ENCODE measurements at regions not wholly inside any gene's neighbourhood (a gene's known extent, or its start where the extent isn't known, plus 50 kb on each side); places are given as distances from the start of the nearest gene placed in this dataset.

- no peak for DNase-seq
Observed at GRCh38 chr4:129167640-129168260, 71.8 kb downstream of the C4orf33 start.

- no peak for DNase-seq
Observed at GRCh38 chr4:129172181-129172580, 76.2 kb downstream of the C4orf33 start.

- no peak for DNase-seq
Observed at GRCh38 chr4:129176864-129177263, 80.9 kb downstream of the C4orf33 start.

DNA sequence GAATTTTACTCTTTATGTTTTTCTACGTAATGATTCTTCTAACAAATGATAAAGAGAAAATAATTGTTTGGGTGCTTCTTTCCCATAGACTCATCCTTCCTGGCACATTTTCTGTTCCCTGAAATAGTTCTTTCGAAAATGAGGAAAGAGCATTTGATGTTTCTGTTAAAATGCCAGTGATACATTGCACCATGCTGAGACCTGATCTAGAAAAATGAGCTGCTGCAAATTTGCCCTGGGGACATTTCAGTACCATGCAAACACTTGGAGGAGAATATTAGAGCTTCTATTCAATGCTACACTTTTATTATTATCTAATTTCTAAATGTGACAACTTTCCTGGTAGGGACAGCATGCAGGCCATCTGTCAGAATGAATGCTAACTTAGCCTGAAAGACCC lies 83.3 kb downstream of the C4orf33 start:
- no peak for DNase-seq

GRCh38 chr4:129189630-129190029 lies 93.7 kb downstream of the C4orf33 start:
- DNase-seq, result no peak

GRCh38 chr4:129193357-129194100 lies 97.6 kb downstream of the C4orf33 start:
- no peak for DNase-seq

DNA sequence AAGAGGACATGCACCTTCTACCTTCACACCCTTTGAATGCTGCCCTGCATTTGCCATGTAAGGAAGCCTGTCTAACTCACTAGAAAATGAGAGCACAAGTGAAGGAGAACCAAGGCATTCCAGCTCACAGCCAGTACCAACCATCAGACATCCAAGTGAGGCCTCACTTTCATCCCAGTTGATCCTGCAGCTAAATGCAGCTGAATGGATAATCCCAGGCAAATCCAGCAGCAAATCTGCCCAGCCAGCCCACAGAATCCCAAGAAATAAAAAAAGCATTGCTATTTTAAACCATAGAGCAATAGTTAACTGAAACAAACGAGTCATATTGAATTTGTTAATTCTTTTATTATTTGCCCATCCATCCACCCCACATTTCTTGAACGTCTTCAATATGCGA lies 112.5 kb downstream of the C4orf33 start:
- no peak for DNase-seq

- no peak for DNase-seq
Observed at GRCh38 chr4:129213692-129214091, 117.7 kb downstream of the C4orf33 start.

DNA sequence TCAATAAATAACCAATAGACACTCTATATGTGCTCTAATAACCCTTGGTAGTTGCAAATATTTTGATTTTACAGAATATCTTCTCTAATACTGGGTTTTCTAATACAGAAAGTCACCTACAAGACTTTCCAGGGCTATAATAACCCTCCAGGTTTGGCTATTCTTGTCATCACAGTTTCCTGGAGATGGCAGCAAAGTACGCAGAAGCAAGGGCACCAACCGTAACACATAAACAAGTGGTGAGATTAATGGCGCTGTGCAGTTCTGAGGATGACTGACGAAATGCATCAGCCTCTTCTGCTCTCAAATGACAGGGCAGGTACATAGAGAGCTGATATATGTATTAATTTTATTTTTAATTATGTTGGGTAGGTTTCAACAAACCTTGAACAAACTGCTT lies 122.4 kb downstream of the C4orf33 start:
- DNase-seq, result peak; percentile 18

DNA sequence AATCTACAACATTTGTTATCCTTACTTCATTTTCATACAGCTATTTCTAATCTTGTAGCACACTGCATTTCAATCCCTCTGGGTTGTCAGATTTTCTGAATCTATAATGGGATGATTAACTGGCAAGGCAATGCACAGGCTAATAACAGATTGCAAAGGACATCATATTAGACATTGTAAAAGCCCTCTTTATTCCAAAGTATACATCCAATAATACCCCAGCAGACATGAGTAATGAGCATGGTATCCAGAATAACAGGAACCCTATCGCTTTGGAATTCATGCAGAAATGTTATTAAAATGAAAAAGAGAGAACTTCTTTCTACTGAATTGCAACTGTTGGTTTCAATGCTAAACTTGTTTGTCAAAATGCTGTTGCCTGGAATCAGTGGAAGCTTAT lies 122.9 kb downstream of the C4orf33 start:
- DNase-seq, result no peak

DNA sequence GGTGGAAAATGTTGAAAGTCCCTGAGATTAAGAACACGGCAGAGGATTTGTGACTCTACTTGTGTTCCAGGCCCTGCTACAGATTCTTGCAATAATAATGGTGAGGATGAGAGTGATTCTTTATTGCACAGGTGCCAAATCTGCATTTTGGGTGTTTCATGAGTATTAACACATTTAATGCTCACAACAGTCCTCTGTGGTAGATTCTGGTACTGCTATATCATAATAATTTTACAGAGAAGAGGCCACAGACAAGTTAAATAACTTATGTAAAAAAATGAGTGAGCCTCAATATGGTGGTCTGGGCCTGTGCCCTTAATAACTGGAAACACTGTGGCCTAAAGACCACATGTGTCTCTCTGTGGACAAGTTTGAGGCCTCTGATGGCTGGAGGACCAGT lies 124.3 kb downstream of the C4orf33 start:
- no peak for DNase-seq

DNA sequence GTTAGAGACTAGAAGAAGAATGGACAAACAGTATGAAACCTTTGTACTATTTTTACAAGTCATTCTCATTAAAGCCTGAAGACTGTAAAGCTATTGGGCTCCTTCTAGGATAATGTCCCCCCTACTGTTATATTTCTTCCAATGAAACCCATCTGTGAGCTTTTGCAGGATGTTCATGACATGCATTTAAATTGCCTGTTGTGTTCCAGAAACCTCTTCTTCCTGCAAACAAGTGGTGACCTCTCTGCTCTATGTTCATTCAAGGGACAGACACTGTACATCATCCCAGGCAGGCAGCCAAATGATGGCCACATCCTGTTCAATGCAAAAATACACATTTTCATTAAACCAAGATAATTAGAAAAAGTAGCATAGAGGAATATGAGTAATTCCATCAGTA lies 128.0 kb downstream of the C4orf33 start:
- DNase-seq, result no peak

DNA sequence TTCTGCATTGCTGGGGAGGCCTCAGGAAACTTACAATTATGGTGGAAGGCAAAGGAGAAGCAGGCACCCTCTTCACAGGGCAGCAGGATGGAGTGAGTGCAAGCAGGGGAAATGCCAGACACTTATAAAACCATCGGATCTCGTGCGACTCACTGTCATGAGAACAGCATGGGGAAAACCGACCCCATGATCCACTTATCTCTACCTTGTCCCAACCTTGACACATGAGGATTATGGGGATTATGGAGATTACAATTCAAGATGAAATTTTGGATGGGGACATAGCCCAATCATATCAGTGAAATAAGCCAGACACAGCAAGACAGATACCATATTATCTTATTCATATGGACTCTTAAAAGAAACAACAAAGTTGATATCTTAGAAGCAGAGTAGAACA lies 134.9 kb downstream of the C4orf33 start:
- DNase-seq, result no peak

DNA sequence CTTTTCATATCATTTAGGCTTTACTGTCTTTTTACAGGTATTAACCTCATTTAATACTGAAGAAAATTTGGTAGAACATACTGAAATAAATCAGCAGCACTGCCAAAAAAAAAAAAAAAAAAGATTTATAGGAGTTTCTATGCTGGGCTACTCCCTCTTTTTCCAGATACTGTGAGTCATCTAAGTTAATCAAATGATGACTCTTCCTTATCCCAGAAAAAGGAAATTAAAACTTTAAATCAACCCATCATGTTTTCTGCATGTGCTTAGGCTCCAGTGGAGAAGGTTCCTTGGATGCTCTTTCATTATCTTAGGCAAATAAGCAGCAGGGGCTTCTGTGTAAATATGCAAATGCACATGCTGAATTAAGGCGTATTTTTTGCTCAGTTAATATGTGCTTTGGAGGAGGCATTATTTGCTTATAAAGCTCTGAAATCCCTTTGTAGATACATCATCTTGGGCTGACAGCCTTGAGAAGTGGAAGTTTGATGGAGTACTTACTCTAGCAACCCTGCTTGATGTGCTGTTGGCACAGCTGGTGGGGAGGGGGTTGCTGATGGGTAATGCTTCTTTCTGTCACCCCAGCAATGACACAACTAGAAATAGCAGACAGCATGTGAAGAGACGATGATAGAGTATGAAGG lies 136.1 kb downstream of the C4orf33 start:
- DNase-seq, result no peak

DNA sequence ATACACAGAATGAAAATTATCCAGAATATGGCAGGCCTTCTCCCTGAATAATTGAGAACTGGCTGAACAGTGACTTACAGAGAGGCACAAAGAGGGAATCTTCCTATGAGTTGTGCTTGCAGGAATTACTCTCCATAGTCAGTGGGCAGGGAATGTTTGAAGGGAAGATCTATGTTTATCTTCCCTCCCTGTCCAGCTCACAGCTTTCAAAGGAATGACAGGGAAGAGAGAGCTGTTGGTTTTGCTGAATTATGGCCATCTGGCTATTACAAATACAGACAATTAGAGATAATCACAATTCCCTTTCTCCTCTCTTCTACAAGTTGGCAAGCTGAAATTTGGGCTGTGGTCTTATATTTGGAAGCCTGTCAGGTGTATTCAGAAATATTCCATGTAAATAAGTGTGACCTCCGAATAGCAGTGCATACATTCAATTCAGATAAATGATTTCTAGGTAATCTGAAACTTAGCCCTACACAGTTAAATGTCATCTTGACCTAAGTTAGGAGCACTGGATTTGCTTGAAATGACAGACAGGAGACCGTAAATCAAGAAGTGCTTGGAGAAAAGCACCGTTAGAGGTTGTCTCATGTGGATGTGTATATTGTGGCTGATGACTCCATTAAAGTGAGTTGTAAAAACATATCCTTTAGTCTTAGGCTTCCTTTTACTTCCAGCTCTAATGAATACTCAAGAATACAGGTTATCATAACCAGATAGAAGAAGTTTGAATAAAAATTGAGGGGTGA lies 136.8 kb downstream of the C4orf33 start:
- no peak for DNase-seq

GRCh38 chr4:129233691-129234090 lies 137.7 kb downstream of the C4orf33 start:
- DNase-seq, result no peak

DNA sequence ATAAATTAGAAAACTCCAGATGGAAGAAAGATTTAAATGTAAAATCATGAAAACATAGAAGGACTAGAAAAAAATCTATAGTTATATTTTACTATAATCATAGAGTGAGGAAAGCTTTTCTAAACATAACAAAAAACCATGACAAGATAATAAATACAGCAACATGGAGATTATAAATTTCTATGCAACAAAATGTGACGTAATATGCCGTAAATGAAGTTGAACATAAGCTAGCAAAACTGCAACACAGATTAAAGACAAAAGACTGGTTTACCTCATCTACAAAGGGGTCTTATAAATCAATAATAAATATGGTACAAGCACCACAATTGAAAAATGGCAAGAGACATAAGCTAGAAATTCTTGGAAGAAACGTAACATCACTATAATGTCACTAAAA lies 140.4 kb downstream of the C4orf33 start:
- no peak for DNase-seq

GRCh38 chr4:129239088-129239487 lies 143.1 kb downstream of the C4orf33 start:
- no peak for DNase-seq

GRCh38 chr4:129240816-129241215 lies 144.9 kb downstream of the C4orf33 start:
- DNase-seq, result peak; percentile 3

DNA sequence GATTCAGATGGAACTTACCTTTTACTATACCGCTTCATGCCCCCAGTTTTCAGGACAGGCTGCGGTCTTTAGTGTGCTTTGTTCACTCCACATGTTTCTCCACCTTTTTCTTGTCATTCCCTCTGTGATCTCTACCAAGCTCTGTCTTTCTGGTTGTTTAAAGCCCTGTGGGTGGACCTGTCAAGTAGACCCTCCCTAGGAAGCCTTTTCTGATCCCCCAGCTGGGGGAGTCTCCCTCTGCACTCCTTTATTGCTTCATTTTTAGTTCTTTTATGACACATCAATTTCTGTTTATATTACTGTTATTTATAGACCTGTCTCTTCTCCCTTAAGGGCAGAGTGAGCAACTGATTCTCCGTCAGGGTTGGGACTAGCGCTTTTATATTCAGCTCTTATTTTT lies 150.2 kb downstream of the C4orf33 start:
- DNase-seq, result no peak

- peak; percentile 85 for DNase-seq
Observed at GRCh38 chr4:129246910-129247461, 151.0 kb downstream of the C4orf33 start.

GRCh38 chr4:129248621-129249020 lies 152.7 kb downstream of the C4orf33 start:
- DNase-seq, result no peak

DNA sequence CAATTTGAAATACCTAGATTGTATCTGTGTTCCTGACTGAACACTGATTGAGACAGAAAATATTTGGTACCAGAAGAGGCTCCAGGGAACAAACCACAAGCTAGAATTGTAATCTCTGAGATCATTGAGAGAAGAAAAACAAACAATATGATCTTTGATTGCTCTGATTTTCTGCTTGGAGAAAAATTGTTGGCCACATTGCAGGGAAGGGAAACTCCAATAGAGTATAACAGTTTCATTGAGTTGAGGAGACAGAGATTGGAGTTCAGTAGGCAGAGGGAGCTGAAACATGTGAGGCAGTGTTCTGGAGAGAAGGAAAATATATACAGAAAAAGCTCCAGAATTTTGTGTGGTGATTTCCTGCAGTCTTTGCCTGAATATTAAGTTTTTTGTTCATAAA lies 158.2 kb downstream of the C4orf33 start:
- DNase-seq, result no peak
